NT2/D1 (cell line): ENCODE measurements at regions not wholly inside any gene's neighbourhood (a gene's known extent, or its start where the extent isn't known, plus 50 kb on each side); places are given as distances from the start of the nearest gene placed in this dataset.
A peak's percentile ranks its signal among the peaks of the same experiment; 100 is the strongest.

Experiments
- DNase-seq: peaks from one replicate; pipeline ENCODE4 v3.0.0-alpha.2; 2011; ENCODE audit warnings: low read depth, low spot score
- H3K27me3 ChIP-seq: 2 replicates; pipeline ENCODE4 v1.6.0; 2011; ENCODE audit warnings: mild to moderate bottlenecking; ENCODE audit not compliant: insufficient read length, insufficient read depth
- H3K36me3 ChIP-seq: 2 replicates; pipeline ENCODE4 v1.6.1; 2011; ENCODE audit warnings: mild to moderate bottlenecking, low read length, mixed read lengths; ENCODE audit not compliant: insufficient read depth, insufficient read length
- H3K4me1 ChIP-seq: 2 replicates; pipeline ENCODE4 v1.5.1; 2011; ENCODE audit not compliant: insufficient read depth, insufficient read length
- H3K4me3 ChIP-seq: 2 replicates; pipeline ENCODE4 v1.5.1; 2011; ENCODE audit warnings: low read depth; ENCODE audit not compliant: insufficient read length
- H3K9ac ChIP-seq: 2 replicates; pipeline ENCODE4 v1.6.0; 2011; ENCODE audit warnings: low read depth; ENCODE audit not compliant: insufficient read length
- H3K9me3 ChIP-seq: 2 replicates; pipeline ENCODE4 v1.5.1; 2011; ENCODE audit warnings: mild to moderate bottlenecking, low read length; ENCODE audit not compliant: insufficient read depth
- SUZ12 ChIP-seq: IDR thresholded peaks from 2 replicates; pipeline ENCODE4 v1.6.1; 2011; ENCODE audit not compliant: insufficient read length, insufficient read depth; ENCODE audit errors: extremely low read depth
- YY1 ChIP-seq: IDR thresholded peaks from 2 replicates; pipeline ENCODE4 v1.6.1; 2011; ENCODE audit not compliant: insufficient read length, insufficient read depth
- ZNF274 ChIP-seq: IDR thresholded peaks from 2 replicates; pipeline ENCODE4 v1.6.1; 2011; ENCODE audit warnings: mild to moderate bottlenecking, low read depth, low read length

- DNase-seq = no peak
- H3K4me3 ChIP-seq = no peak overlapping the region
- TF ChIP-seq SUZ12 (no peak), ZNF274 (no peak), YY1 (no peak)
- H3K36me3 ChIP-seq = no peaks in the 10 kb centered on the region
- H3K9ac ChIP-seq = no peak overlapping the region
- no peaks in the 10 kb centered on the region for H3K27me3 ChIP-seq
- no peaks in the 10 kb centered on the region for H3K4me1 ChIP-seq
- no peaks in the 10 kb centered on the region for H3K9me3 ChIP-seq
Observed at GRCh38 chr7:106471021-106471420, 186.2 kb upstream of the NAMPT start.

GRCh38 chr7:106466867-106467266 lies 182.1 kb upstream of the NAMPT start:
- no peak for DNase-seq
- H3K27me3 ChIP-seq = no peaks in the 10 kb centered on the region
- H3K9me3 ChIP-seq = no peaks in the 10 kb centered on the region
- H3K9ac ChIP-seq = no peak overlapping the region
- no peaks in the 10 kb centered on the region for H3K4me1 ChIP-seq
- H3K36me3 ChIP-seq = no peaks in the 10 kb centered on the region
- TF ChIP-seq ZNF274 (no peak), SUZ12 (no peak), YY1 (no peak)
- H3K4me3 ChIP-seq = no peak overlapping the region

GRCh38 chr7:106465704-106466468 lies 181.1 kb upstream of the NAMPT start:
- no peak for DNase-seq
- Histone ChIP-seq H3K9ac (no peak overlapping the region), H3K27me3 (no peaks in the 10 kb centered on the region), H3K9me3 (no peaks in the 10 kb centered on the region), H3K36me3 (no peaks in the 10 kb centered on the region), H3K4me3 (no peak overlapping the region), H3K4me1 (no peaks in the 10 kb centered on the region)
- TF ChIP-seq SUZ12 (no peak), YY1 (no peak), ZNF274 (no peak)

- no peak for TF ChIP-seq YY1
- no peak for TF ChIP-seq ZNF274
- no peak overlapping the region for H3K9ac ChIP-seq
- H3K9me3 ChIP-seq = no peaks in the 10 kb centered on the region
- no peaks in the 10 kb centered on the region for H3K36me3 ChIP-seq
- no peaks in the 10 kb centered on the region for H3K27me3 ChIP-seq
- H3K4me3 ChIP-seq = no peak overlapping the region
- no peaks in the 10 kb centered on the region for H3K4me1 ChIP-seq
- DNase-seq = no peak
Observed at GRCh38 chr7:106464651-106465050, 179.9 kb upstream of the NAMPT start.

GRCh38 chr7:106463851-106464611 lies 179.2 kb upstream of the NAMPT start:
- Histone ChIP-seq H3K9ac (no peak overlapping the region), H3K4me3 (no peak overlapping the region), H3K27me3 (no peaks in the 10 kb centered on the region), H3K36me3 (no peaks in the 10 kb centered on the region), H3K9me3 (no peaks in the 10 kb centered on the region), H3K4me1 (no peaks in the 10 kb centered on the region)
- DNase-seq = no peak
- TF ChIP-seq ZNF274 = no peak
- no peak for TF ChIP-seq YY1
- no peak for TF ChIP-seq SUZ12

- Histone ChIP-seq H3K27me3 (no peaks in the 10 kb centered on the region), H3K9ac (no peak overlapping the region), H3K4me1 (no peaks in the 10 kb centered on the region), H3K9me3 (peaks cover 2% of the 10 kb centered on the region; the same call in 1 of the 2 replicates), H3K4me3 (no peak overlapping the region), H3K36me3 (no peaks in the 10 kb centered on the region)
- DNase-seq = peak; percentile 18
- TF ChIP-seq ZNF274 = no peak
Observed at GRCh38 chr7:106462914-106463482, 178.2 kb upstream of the NAMPT start.

GRCh38 chr7:106462365-106462859 lies 177.6 kb upstream of the NAMPT start:
- H3K36me3 ChIP-seq = no peaks in the 10 kb centered on the region
- no peak overlapping the region for H3K4me3 ChIP-seq
- DNase-seq = no peak
- TF ChIP-seq YY1 = no peak
- no peak for TF ChIP-seq SUZ12
- TF ChIP-seq ZNF274 = no peak
- H3K9ac ChIP-seq = no peak overlapping the region
- peaks cover 6% of the 10 kb centered on the region; the same call in 1 of the 2 replicates for H3K9me3 ChIP-seq
- H3K4me1 ChIP-seq = no peaks in the 10 kb centered on the region
- H3K27me3 ChIP-seq = no peaks in the 10 kb centered on the region
